HepG2 (cell line): ENCODE measurements at regions not wholly inside any gene's neighbourhood (a gene's known extent, or its start where the extent isn't known, plus 50 kb on each side); places are given as distances from the start of the nearest gene placed in this dataset.
A peak's percentile ranks its signal among the peaks of the same experiment; 100 is the strongest.

Source experiments
- ASH2L ChIP-seq: fragments of 300-600, 200-600 bp; sonication (generic); IDR thresholded peaks from 2 replicates; pipeline ENCODE4 v1.7.0; 2017; ENCODE audit warnings: low read depth, mild to moderate bottlenecking, moderate library complexity, mixed read lengths, low read length; ENCODE audit not compliant: insufficient read length
- ERF ChIP-seq: IDR thresholded peaks from 2 replicates; pipeline ENCODE4 v1.6.1; 2018; ENCODE audit warnings: missing biosample characterization, missing genetic modification reagents
- HDAC1 ChIP-seq: sonication (generic); formaldehyde crosslinking; IDR thresholded peaks from 2 replicates; pipeline ENCODE4 v1.5.1; 2020; ENCODE audit warnings: mild to moderate bottlenecking, missing genetic modification reagents
- HNF1B ChIP-seq: sonication (generic); formaldehyde crosslinking; IDR thresholded peaks from 2 replicates; pipeline ENCODE4 v1.5.1; 2020; ENCODE audit warnings: mild to moderate bottlenecking, moderate library complexity, missing genetic modification reagents
- MXD4 ChIP-seq: IDR thresholded peaks from 2 replicates; pipeline ENCODE4 v1.6.1; 2016; ENCODE audit warnings: mild to moderate bottlenecking, missing biosample characterization, missing genetic modification reagents
- NFKB2 ChIP-seq: sonication (generic); formaldehyde crosslinking; IDR thresholded peaks from 2 replicates; pipeline ENCODE4 v1.4.0; 2020; ENCODE audit warnings: missing genetic modification reagents, borderline replicate concordance
- RAD51 ChIP-seq: fragments of 450-650 bp; IDR thresholded peaks from 2 replicates; pipeline ENCODE4 v1.6.1; 2016; ENCODE audit warnings: borderline replicate concordance
- RBM22 ChIP-seq: fragments of 200-400 bp; formaldehyde crosslinking; optimal IDR thresholded peaks from 2 replicates; pipeline ENCODE3; 2017; ENCODE audit warnings: mild to moderate bottlenecking, low read length, moderate library complexity
- SNRNP70 ChIP-seq: fragments of 200-400 bp; formaldehyde crosslinking; IDR thresholded peaks from 2 replicates; pipeline ENCODE4 v1.6.1; 2017; ENCODE audit warnings: mild to moderate bottlenecking, low read depth, low read length, moderate library complexity
- ZBTB38 ChIP-seq: sonication (generic); formaldehyde crosslinking; IDR thresholded peaks from 2 replicates; pipeline ENCODE4 v1.5.1; 2020; ENCODE audit warnings: mild to moderate bottlenecking, missing genetic modification reagents
- ZFP91 ChIP-seq: sonication (generic); formaldehyde crosslinking; IDR thresholded peaks from 2 replicates; pipeline ENCODE4 v1.9.0; 2022; ENCODE audit warnings: missing genetic modification reagents, mild to moderate bottlenecking, borderline replicate concordance
- ZGPAT ChIP-seq: IDR thresholded peaks from 2 replicates; pipeline ENCODE4 v1.6.1; 2016; ENCODE audit warnings: mild to moderate bottlenecking
- ZMYM4 ChIP-seq: sonication (generic); formaldehyde crosslinking; IDR thresholded peaks from 2 replicates; pipeline ENCODE4 v1.8.1; 2023; ENCODE audit warnings: mild to moderate bottlenecking, missing genetic modification reagents
- ZNF225 ChIP-seq: sonication (generic); formaldehyde crosslinking; IDR thresholded peaks from 2 replicates; pipeline ENCODE4 v1.4.0; 2020; ENCODE audit warnings: mild to moderate bottlenecking, missing genetic modification reagents
- ZNF234 ChIP-seq: sonication (generic); formaldehyde crosslinking; conservative IDR thresholded peaks from 2 replicates; pipeline ENCODE4 v1.5.1; 2020; ENCODE audit warnings: mild to moderate bottlenecking, missing genetic modification reagents
- ZNF24 ChIP-seq: fragments of 450-650 bp; IDR thresholded peaks from 2 replicates; pipeline ENCODE4 v1.6.1; 2017; ENCODE audit warnings: antibody characterized with exemption, mild to moderate bottlenecking
- ZNF329 ChIP-seq: sonication (generic); formaldehyde crosslinking; IDR thresholded peaks from 2 replicates; pipeline ENCODE4 v1.9.0; 2021; ENCODE audit warnings: low read depth, mild to moderate bottlenecking, missing genetic modification reagents
- ZNF639 ChIP-seq: conservative IDR thresholded peaks from 2 replicates; pipeline ENCODE4 v1.6.1; 2018; ENCODE audit warnings: missing genetic modification reagents

GRCh38 chrY:7415157-7415633, 503.6 kb upstream of the AMELY start (continued):
- TF ChIP-seq ASH2L (no peak), NFKB2 (CRISPR knock-in tag) (no peak), ZMYM4 (CRISPR knock-in tag) (peak; percentile 34; the same call in 1 of the 2 replicates), ZFP91 (CRISPR knock-in tag) (no peak; the same call in 1 of the 2 replicates), ZNF329 (no peak), RBM22 (no peak), SNRNP70 (no peak), ZNF639 (CRISPR knock-in tag) (no peak), ZBTB38 (no peak), HDAC1 (CRISPR knock-in tag) (peak; percentile 55; the same call in 1 of the 2 replicates), RAD51 (no peak), MXD4 (CRISPR knock-in tag) (no peak), ERF (CRISPR knock-in tag) (no peak), ZNF225 (CRISPR knock-in tag) (no peak), HNF1B (no peak), ZNF234 (CRISPR knock-in tag) (no peak), ZNF24 (no peak), ZGPAT (CRISPR knock-in tag) (peak; percentile 55; the same call in 1 of the 2 replicates)
